Natural killer cell treated with Interleukin-12 subunit alpha and Interleukin-12 subunit beta and Interleukin-15 and Interleukin-18, amount 100 ng/mL, for 72 hours (primary cell): ENCODE measurements at regions not wholly inside any gene's neighbourhood (a gene's known extent, or its start where the extent isn't known, plus 50 kb on each side); places are given as distances from the start of the nearest gene placed in this dataset.
"Not testable (repeated sequence)": the region's sequence is repeated elsewhere in the genome, so short reads cannot be mapped to it uniquely, and the experiment has no call there.

ENCODE experiments used
- ATAC-seq, 2 donors: fragments of 150-1000 bp; cut with Tn5 transposase in 1 of 2; sonication (Bioruptor Pico), chemical (Tn5 transposase) in 1 of 2; 2 replicates each; pipeline ENCODE4 v1.10.0; 2021
- DNase-seq: peaks from one replicate; pipeline ENCODE4 v3.0.0; 2022; ENCODE audit warnings: low spot score
- H3K27ac Mint-ChIP-seq, 2 donors: 1 replicate in 1 of 2; 2 replicates in 1 of 2; pipeline ENCODE4 v1.8.0; 2022; ENCODE audit warnings: mixed read lengths in 2 of 2, mild to moderate bottlenecking in 1 of 2, moderate library complexity in 1 of 2
- H3K27me3 Mint-ChIP-seq, 2 donors: 1 replicate in 1 of 2; 2 replicates in 1 of 2; pipeline ENCODE4 v1.8.0; 2022; ENCODE audit warnings: mixed read lengths in 2 of 2
- H3K36me3 Mint-ChIP-seq: one replicate; pipeline ENCODE4 v1.8.0; 2022; ENCODE audit warnings: mixed read lengths
- H3K4me1 Mint-ChIP-seq, 2 donors: 1 replicate in 1 of 2; 2 replicates in 1 of 2; pipeline ENCODE4 v1.8.0; 2022; ENCODE audit warnings: low read depth in 2 of 2, mixed read lengths in 2 of 2, mild to moderate bottlenecking in 1 of 2
- H3K4me3 Mint-ChIP-seq: one replicate; pipeline ENCODE4 v1.8.0; 2022; ENCODE audit warnings: mixed read lengths
- H3K9me3 Mint-ChIP-seq: 2 replicates; pipeline ENCODE4 v1.8.0; 2022; ENCODE audit warnings: mixed read lengths

DNA sequence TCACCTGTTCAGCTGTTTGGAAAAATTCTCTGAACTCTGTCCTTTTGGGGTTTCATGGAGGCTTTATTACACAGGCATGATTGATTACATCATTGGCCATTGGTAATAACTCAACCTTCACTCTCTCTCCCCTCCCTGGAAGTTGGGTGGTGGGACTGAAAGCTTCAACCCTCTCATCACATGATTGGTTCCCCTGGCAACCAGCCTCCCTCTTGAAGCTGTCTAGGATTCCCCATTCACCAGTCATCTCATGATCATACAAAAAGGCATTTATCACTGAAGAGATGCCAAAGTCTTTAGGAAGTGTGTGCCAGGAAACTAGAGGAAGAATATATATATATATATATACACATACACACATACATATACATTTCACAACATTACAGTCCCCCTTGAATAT, 228.5 kb downstream of the ZNF326 start:
- Mint-ChIP-seq H3K4me3 (no peak overlapping the region), H3K27me3 (peaks cover 0 to 2% of the 10 kb centered on the region in 2 donors)

GRCh38 chr1:90220941-90221693, 226.2 kb downstream of the ZNF326 start:
- no peak overlapping the region for H3K27ac Mint-ChIP-seq
- no peaks in the 10 kb centered on the region for H3K4me1 Mint-ChIP-seq
- no peak for DNase-seq
- ATAC-seq: no peak
- H3K9me3 Mint-ChIP-seq: peaks cover 3% of the 10 kb centered on the region
- H3K27me3 Mint-ChIP-seq: peaks cover 0 to 2% of the 10 kb centered on the region in 2 donors
- no peaks in the 10 kb centered on the region for H3K36me3 Mint-ChIP-seq
- H3K4me3 Mint-ChIP-seq: no peak overlapping the region

More for the DNA sequence above, 228.5 kb downstream of the ZNF326 start:
- H3K36me3 Mint-ChIP-seq: no peaks in the 10 kb centered on the region
- ATAC-seq (no peak), DNase-seq (no peak)
- H3K4me1 Mint-ChIP-seq: no peaks in the 10 kb centered on the region
- H3K9me3 Mint-ChIP-seq: peaks cover 3% of the 10 kb centered on the region
- H3K27ac Mint-ChIP-seq: no peak overlapping the region

DNA sequence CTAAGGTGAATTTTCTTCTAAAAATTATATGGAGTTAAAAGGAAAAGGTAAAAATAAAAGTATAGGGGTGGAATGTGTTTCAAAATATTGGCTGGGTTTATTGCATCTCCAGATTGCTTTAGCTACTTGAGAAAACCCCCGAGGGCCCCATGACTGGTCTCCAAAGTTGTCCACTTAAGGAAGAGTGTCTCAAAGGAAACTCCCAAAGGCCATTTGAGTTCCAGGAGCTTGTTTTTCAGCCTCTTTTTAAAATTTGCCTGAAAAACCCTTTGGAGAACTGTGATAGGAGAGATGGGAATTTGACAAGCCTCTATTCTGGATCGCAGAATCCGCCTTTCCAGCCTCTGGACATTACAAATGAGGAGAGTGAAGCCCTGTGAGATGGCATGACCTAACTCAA, 225.6 kb downstream of the ZNF326 start:
- H3K36me3 Mint-ChIP-seq: no peaks in the 10 kb centered on the region
- no peak overlapping the region for H3K27ac Mint-ChIP-seq

DNA sequence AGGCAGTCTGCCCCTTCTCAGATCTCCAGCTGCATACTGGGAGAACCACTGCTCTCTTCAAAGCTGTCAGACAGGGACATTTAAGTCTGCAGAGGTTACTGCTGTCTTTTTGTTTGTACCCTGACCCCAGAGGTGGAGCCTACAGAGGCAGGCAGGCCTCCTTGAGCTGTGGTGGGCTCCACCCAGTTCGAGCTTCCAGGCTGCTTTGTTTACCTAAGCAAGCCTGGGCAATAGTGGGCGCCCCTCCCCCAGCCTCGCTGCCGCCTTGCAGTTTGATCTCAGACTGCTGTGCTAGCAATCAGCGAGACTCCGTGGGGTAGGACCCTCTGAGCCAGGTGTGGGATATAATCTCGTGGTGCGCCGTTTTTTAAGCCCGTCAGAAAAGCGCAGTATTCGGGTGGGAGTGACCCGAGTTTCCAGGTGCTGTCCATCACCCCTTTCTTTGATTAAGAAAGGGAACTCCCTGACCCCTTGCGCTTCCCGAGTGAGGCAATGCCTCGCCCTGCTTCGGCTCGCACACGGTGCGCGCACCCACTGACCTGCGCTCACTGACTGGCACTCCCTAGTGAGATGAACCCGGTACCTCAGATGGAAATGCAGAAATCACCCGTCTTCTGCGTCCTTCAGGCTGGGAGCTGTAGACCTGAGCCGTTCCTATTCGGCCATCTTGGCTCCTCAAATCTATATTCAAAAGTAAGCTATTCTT, 224.4 kb downstream of the ZNF326 start:
- not testable (repeated sequence) for H3K9me3 Mint-ChIP-seq

More for the DNA sequence above, 225.6 kb downstream of the ZNF326 start:
- H3K9me3 Mint-ChIP-seq: peaks cover 3% of the 10 kb centered on the region
- H3K27me3 Mint-ChIP-seq: peaks cover 0 to 2% of the 10 kb centered on the region in 2 donors
- DNase-seq (no peak), ATAC-seq (no peak)
- H3K4me3 Mint-ChIP-seq: no peak overlapping the region
- H3K4me1 Mint-ChIP-seq: no peaks in the 10 kb centered on the region

DNA sequence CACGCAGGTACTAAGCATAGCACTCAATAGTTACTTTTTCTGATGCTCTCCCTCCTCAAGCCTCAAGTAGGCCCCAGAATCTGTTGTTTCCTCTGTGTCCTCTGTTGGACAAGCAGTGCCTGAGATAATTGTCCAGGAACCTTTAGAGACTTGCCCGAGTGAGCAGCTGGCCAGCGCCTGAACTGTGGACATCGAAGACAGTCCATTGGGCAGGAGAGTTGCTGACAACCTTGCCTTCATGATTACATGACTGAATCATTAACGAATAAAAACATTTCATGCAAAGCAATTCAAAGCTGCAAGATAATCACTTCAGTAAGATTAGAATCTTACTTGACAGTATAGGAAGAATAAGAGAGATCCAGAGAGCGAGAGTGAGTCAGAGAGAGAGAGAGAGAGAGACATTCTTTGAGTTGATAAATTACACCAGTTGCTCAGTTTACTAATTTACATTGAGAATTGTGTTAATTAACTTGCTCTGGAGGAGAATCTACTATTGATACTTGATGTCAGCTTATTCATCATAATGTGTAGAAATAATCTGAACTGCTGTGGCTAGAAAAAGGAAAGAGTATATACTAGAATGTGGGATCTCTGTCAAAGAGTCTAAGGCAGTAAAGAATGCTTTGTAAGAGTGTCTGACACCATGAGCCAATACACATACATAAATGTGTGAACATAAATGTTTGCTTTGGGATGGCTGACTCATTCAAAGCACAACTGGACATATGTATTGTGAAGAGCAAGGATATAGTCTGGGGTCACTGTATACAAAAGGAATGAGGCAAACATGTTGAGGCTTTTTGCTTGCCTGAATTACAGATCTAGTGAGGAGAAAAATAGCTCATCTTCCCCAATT, 216.0 kb downstream of the ZNF326 start:
- H3K9me3 Mint-ChIP-seq: peaks cover 5% of the 10 kb centered on the region
- H3K36me3 Mint-ChIP-seq: no peaks in the 10 kb centered on the region

More for the DNA sequence above, 224.4 kb downstream of the ZNF326 start:
- not testable (repeated sequence) for ATAC-seq, H3K27me3 Mint-ChIP-seq, H3K4me1 Mint-ChIP-seq, H3K27ac Mint-ChIP-seq, DNase-seq, H3K4me3 Mint-ChIP-seq, H3K36me3 Mint-ChIP-seq

DNA sequence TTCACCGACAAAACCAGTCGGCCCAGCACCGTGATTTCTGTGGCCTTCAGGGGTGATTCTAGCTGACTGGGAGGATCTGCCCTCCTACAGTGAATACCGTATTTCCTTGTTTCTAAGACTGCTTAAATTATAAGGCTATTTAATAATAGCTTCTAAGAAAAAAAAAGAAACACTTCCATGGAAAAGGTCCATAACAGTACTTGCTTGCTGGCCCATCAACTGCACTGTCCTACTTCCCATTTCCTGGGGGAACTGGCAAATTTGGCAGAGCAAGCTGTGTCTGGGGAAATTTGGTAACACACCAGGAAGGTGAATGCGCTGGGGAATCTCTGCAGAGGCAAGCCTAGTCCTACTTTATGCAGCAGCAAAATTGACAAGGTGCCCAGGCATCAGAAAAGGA, 214.0 kb downstream of the ZNF326 start:
- ATAC-seq (no peak), DNase-seq (no peak)
- H3K4me3 Mint-ChIP-seq: no peak overlapping the region
- no peaks in the 10 kb centered on the region for H3K4me1 Mint-ChIP-seq
- H3K36me3 Mint-ChIP-seq: no peaks in the 10 kb centered on the region
- H3K27me3 Mint-ChIP-seq: peaks cover 8 to 14% of the 10 kb centered on the region in 2 donors
- no peak overlapping the region for H3K27ac Mint-ChIP-seq
- H3K9me3 Mint-ChIP-seq: peaks cover under 1% of the 10 kb centered on the region

More for the DNA sequence above, 216.0 kb downstream of the ZNF326 start:
- Mint-ChIP-seq H3K4me3 (no peak overlapping the region), H3K27me3 (peaks cover 13 to 14% of the 10 kb centered on the region in 2 donors), H3K27ac (no peak overlapping the region), H3K4me1 (no peaks in the 10 kb centered on the region)
- DNase-seq: no peak
- no peak for ATAC-seq

DNA sequence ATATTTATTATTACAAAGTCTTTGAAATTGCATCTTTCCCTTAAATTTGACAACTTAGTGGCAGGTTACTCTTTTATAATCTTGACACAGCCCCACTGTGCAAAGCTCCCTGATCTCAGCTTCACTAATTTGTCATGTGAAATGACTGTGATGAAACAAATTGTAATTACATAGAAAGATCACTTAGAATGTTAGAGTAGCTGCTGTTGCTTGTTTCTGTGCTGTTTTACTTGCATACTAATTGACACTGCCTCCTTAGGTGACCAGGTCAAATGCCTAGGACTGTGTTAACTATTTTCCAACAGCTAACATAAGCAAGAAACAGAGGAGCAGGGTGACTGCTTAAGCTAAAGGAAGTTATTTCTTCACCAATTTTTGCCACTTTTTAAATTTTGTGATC, 211.3 kb downstream of the ZNF326 start:
- no peak for ATAC-seq
- no peaks in the 10 kb centered on the region for H3K36me3 Mint-ChIP-seq
- H3K9me3 Mint-ChIP-seq: no peaks in the 10 kb centered on the region

GRCh38 chr1:90204780-90205179, 209.9 kb downstream of the ZNF326 start:
- no peaks in the 10 kb centered on the region for H3K36me3 Mint-ChIP-seq
- H3K27ac Mint-ChIP-seq: no peak overlapping the region

More for the DNA sequence above, 211.3 kb downstream of the ZNF326 start:
- no peak overlapping the region for H3K4me3 Mint-ChIP-seq
- H3K27ac Mint-ChIP-seq: no peak overlapping the region
- no peak for DNase-seq
- H3K27me3 Mint-ChIP-seq: peaks cover 8 to 15% of the 10 kb centered on the region in 2 donors
- H3K4me1 Mint-ChIP-seq: no peaks in the 10 kb centered on the region

GRCh38 chr1:90204023-90204590, 209.2 kb downstream of the ZNF326 start:
- ATAC-seq (no peak), DNase-seq (no peak)
- no peaks in the 10 kb centered on the region for H3K4me1 Mint-ChIP-seq
- no peak overlapping the region for H3K27ac Mint-ChIP-seq
- H3K36me3 Mint-ChIP-seq: no peaks in the 10 kb centered on the region
- H3K27me3 Mint-ChIP-seq: peaks cover 8 to 17% of the 10 kb centered on the region in 2 donors
- no peaks in the 10 kb centered on the region for H3K9me3 Mint-ChIP-seq
- no peak overlapping the region for H3K4me3 Mint-ChIP-seq

More at GRCh38 chr1:90204780-90205179, 209.9 kb downstream of the ZNF326 start:
- ATAC-seq (no peak), DNase-seq (no peak)
- H3K9me3 Mint-ChIP-seq: no peaks in the 10 kb centered on the region
- peaks cover 8 to 17% of the 10 kb centered on the region in 2 donors for H3K27me3 Mint-ChIP-seq
- H3K4me3 Mint-ChIP-seq: no peak overlapping the region
- H3K4me1 Mint-ChIP-seq: no peaks in the 10 kb centered on the region

- DNase-seq: no peak
- Mint-ChIP-seq H3K9me3 (no peaks in the 10 kb centered on the region), H3K36me3 (no peaks in the 10 kb centered on the region), H3K4me1 (no peaks in the 10 kb centered on the region), H3K27me3 (peaks cover 0 to 11% of the 10 kb centered on the region in 2 donors), H3K27ac (no peak overlapping the region), H3K4me3 (no peak overlapping the region)
- ATAC-seq: no peak
Observed at GRCh38 chr1:90201467-90202358, 206.8 kb downstream of the ZNF326 start.

- Mint-ChIP-seq H3K4me3 (no peak overlapping the region), H3K9me3 (no peaks in the 10 kb centered on the region)
Observed at GRCh38 chr1:90200646-90201205, 205.8 kb downstream of the ZNF326 start.

DNA sequence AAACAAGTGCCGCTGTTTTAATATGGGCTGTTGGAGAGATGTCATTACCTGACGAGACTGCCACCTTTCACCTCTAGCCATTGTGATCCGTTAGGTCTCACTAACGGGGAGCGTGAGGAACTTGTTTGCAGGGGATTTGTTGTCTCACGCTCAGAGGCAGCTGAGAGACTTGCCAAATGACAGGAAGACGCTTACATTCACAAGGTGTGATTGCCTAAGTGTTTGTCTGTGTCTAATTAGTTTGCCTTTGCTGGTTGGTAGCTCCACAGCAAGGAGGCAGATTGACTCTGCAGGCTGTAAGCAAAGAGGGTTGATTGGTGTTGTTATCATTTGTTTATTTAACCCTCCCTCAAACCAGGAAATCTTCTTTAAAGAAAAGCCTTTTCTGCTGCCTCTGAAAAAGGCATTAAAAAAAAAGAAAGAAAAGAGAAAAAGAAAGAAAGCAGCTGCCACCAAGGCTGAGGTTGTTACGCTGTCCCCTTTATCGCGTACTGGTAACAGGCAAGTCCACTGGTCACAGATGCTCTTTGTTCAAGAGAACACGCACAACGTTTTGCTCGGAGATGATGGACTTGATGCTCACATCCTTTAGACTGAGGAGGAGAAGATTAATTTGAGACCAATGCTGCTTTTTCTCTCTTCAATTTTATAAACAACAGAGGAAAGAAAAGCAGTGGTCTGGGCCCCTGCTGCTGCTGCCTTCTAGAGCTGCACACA, 203.9 kb downstream of the ZNF326 start:
- H3K9me3 Mint-ChIP-seq: no peaks in the 10 kb centered on the region
- H3K27me3 Mint-ChIP-seq: peaks cover 0 to 11% of the 10 kb centered on the region in 2 donors
- no peaks in the 10 kb centered on the region for H3K4me1 Mint-ChIP-seq
- no peak overlapping the region for H3K27ac Mint-ChIP-seq
- no peak for ATAC-seq
- DNase-seq: no peak
- no peaks in the 10 kb centered on the region for H3K36me3 Mint-ChIP-seq
- H3K4me3 Mint-ChIP-seq: no peak overlapping the region

More at GRCh38 chr1:90200646-90201205, 205.8 kb downstream of the ZNF326 start:
- peaks cover 0 to 11% of the 10 kb centered on the region in 2 donors for H3K27me3 Mint-ChIP-seq
- no peak for ATAC-seq
- H3K4me1 Mint-ChIP-seq: no peaks in the 10 kb centered on the region
- no peak overlapping the region for H3K27ac Mint-ChIP-seq
- H3K36me3 Mint-ChIP-seq: no peaks in the 10 kb centered on the region
- DNase-seq: no peak
